WTC11 (cell line): ENCODE measurements at regions not wholly inside any gene's neighbourhood (a gene's known extent, or its start where the extent isn't known, plus 50 kb on each side); places are given as distances from the start of the nearest gene placed in this dataset.

Source experiments
- ATAC-seq: fragments of 200-7000 bp; cut with Tn5 transposase; 2 replicates; pipeline ENCODE4 v1.10.0; 2021; ENCODE audit warnings: mild to moderate bottlenecking, moderate library complexity
- CTCF ChIA-PET: fragments of 300-600 bp; sonication (Branson Sonifier 250); formaldehyde crosslinking; loops from one replicate; lab custom pipeline; 2021; ENCODE audit warnings: antibody characterized with exemption; lab: Charles Lee
- POLR2A ChIA-PET: fragments of 350-600 bp; sonication (Branson Sonifier 250); formaldehyde crosslinking; loops from one replicate; lab custom pipeline; 2021; ENCODE audit warnings: antibody characterized with exemption; lab: Charles Lee
- DNase-seq: peaks from one replicate; pipeline ENCODE4 v3.0.0; 2021; ENCODE audit warnings: low spot score
- H3K27ac Mint-ChIP-seq: 2 replicates; pipeline ENCODE4 v1.8.0; 2021; ENCODE audit warnings: mixed read lengths
- H3K27me3 Mint-ChIP-seq: 2 replicates; pipeline ENCODE4 v1.8.0; 2021; ENCODE audit warnings: low read depth, mild to moderate bottlenecking, moderate library complexity, mixed read lengths
- H3K36me3 Mint-ChIP-seq: 2 replicates; pipeline ENCODE4 v1.8.0; 2021; ENCODE audit warnings: mixed read lengths
- H3K4me1 Mint-ChIP-seq: 2 replicates; pipeline ENCODE4 v1.8.0; 2022; ENCODE audit warnings: mixed read lengths
- H3K4me3 Mint-ChIP-seq: 2 replicates; pipeline ENCODE4 v1.8.0; 2021; ENCODE audit warnings: mild to moderate bottlenecking, moderate library complexity, mixed read lengths
- H3K9me3 Mint-ChIP-seq: 2 replicates; pipeline ENCODE4 v1.8.0; 2021; ENCODE audit warnings: mixed read lengths
- AR ChIP-seq: fragments of 250-450 bp; sonication (Bioruptor Pico); IDR thresholded peaks from 2 replicates; pipeline ENCODE4 v1.9.0; 2021; ENCODE audit warnings: mild to moderate bottlenecking
- CDX4 ChIP-seq: fragments of 250-450 bp; sonication (Bioruptor Pico); IDR thresholded peaks from 2 replicates; pipeline ENCODE4 v1.9.0; 2021; ENCODE audit warnings: moderate library complexity, mild to moderate bottlenecking, inconsistent platforms, borderline replicate concordance
- CTCF ChIP-seq: fragments of 200-600 bp; IDR thresholded peaks from 2 replicates; pipeline ENCODE4 v1.8.0; 2022; ENCODE audit warnings: antibody characterized with exemption
- E2F4 ChIP-seq: sonication (generic); formaldehyde crosslinking; IDR thresholded peaks from 2 replicates; pipeline ENCODE4 v1.8.1; 2022; ENCODE audit warnings: low read depth, mild to moderate bottlenecking, moderate library complexity, missing genetic modification reagents, borderline replicate concordance
- FOXK1 ChIP-seq: sonication (generic); formaldehyde crosslinking; IDR thresholded peaks from 2 replicates; pipeline ENCODE4 v1.8.0; 2022; ENCODE audit warnings: mild to moderate bottlenecking, moderate library complexity, missing genetic modification reagents
- SMAD3 ChIP-seq: sonication (generic); formaldehyde crosslinking; IDR thresholded peaks from 2 replicates; pipeline ENCODE4 v1.8.0; 2022; ENCODE audit warnings: missing genetic modification reagents, mild to moderate bottlenecking, borderline replicate concordance
- TCF7 ChIP-seq: sonication (generic); formaldehyde crosslinking; IDR thresholded peaks from 2 replicates; pipeline ENCODE4 v1.8.0; 2022; ENCODE audit warnings: mild to moderate bottlenecking, low read depth, missing genetic modification reagents, moderate library complexity
- TEAD4 ChIP-seq: sonication (generic); formaldehyde crosslinking; IDR thresholded peaks from 2 replicates; pipeline ENCODE4 v1.8.0; 2022; ENCODE audit warnings: mild to moderate bottlenecking, missing genetic modification reagents
- TP53 ChIP-seq: sonication (generic); formaldehyde crosslinking; IDR thresholded peaks from 2 replicates; pipeline ENCODE4 v1.8.1; 2023; ENCODE audit warnings: mild to moderate bottlenecking, missing genetic modification reagents
- USF1 ChIP-seq: sonication (generic); formaldehyde crosslinking; IDR thresholded peaks from 2 replicates; pipeline ENCODE4 v1.8.0; 2022; ENCODE audit warnings: mild to moderate bottlenecking, missing genetic modification reagents
- ZBTB21 ChIP-seq: sonication (generic); formaldehyde crosslinking; IDR thresholded peaks from 2 replicates; pipeline ENCODE4 v1.8.1; 2023; ENCODE audit warnings: mild to moderate bottlenecking, missing genetic modification reagents, borderline replicate concordance
- ZNF121 ChIP-seq: sonication (generic); formaldehyde crosslinking; IDR thresholded peaks from 2 replicates; pipeline ENCODE4 v1.8.0; 2023; ENCODE audit warnings: missing genetic modification reagents
- ZNF281 ChIP-seq: sonication (generic); formaldehyde crosslinking; IDR thresholded peaks from 2 replicates; pipeline ENCODE4 v1.8.0; 2023; ENCODE audit warnings: mild to moderate bottlenecking, missing genetic modification reagents
- ZNF396 ChIP-seq: fragments of 250-450 bp; sonication (Bioruptor Pico); IDR thresholded peaks from 2 replicates; pipeline ENCODE4 v1.8.0; 2021; ENCODE audit warnings: mild to moderate bottlenecking, moderate library complexity, borderline replicate concordance
- ZNF532 ChIP-seq: fragments of 250-450 bp; sonication (Bioruptor Pico); IDR thresholded peaks from 2 replicates; pipeline ENCODE4 v1.9.0; 2021; ENCODE audit warnings: mild to moderate bottlenecking, borderline replicate concordance

- POLR2A ChIA-PET: no interaction called here
- Mint-ChIP-seq H3K9me3 (peaks cover 18% of the 10 kb centered on the region), H3K36me3 (no peaks in the 10 kb centered on the region), H3K27ac (no peak overlapping the region), H3K27me3 (no peaks in the 10 kb centered on the region), H3K4me1 (no peaks in the 10 kb centered on the region), H3K4me3 (no peak overlapping the region)
- ATAC-seq: no peak
- CTCF ChIA-PET: interaction anchor here (1.1 kb wide), 1 partner anchor 97 kb away, joined by 3 read pairs; no protein-coding TSS in a partner anchor
- TF ChIP-seq TEAD4 (no peak), ZBTB21 (CRISPR knock-in tag) (no peak), CTCF (no peak), ZNF396 (CRISPR knock-in tag) (no peak), TCF7 (CRISPR knock-in tag) (no peak), ZNF281 (CRISPR knock-in tag) (no peak), TP53 (no peak), USF1 (CRISPR knock-in tag) (no peak), ZNF532 (CRISPR knock-in tag) (no peak), FOXK1 (no peak), SMAD3 (no peak), E2F4 (CRISPR knock-in tag) (no peak), ZNF121 (CRISPR knock-in tag) (no peak), CDX4 (CRISPR knock-in tag) (no peak), AR (CRISPR knock-in tag) (no peak)
- no peak for DNase-seq
Measured at GRCh38 chr14:62029569-62029924, 267.3 kb downstream of the SNAPC1 start.
